Peyer's patch (tissue), 4 donors: ENCODE measurements at regions not wholly inside any gene's neighbourhood (a gene's known extent, or its start where the extent isn't known, plus 50 kb on each side); places are given as distances from the start of the nearest gene placed in this dataset.

Experiments
- DNase-seq, 3 donors: peaks; one replicate each; pipeline ENCODE4 v3.0.0-alpha.2; 2017 to 2019
- H3K27ac ChIP-seq, 4 donors: fragments of 200-600 bp; sonication (generic); one replicate each; pipeline ENCODE4 v1.5.1; 2016 to 2019
- H3K27me3 ChIP-seq, 2 donors: fragments of 200-600 bp; sonication (generic); one replicate each; pipeline ENCODE4 v1.5.1; 2019
- H3K36me3 ChIP-seq, 3 donors: fragments of 200-600 bp; sonication (generic); one replicate each; pipeline ENCODE4 v1.5.1; 2016 to 2019
- H3K4me1 ChIP-seq, 4 donors: fragments of 200-600 bp; sonication (generic); one replicate each; pipeline ENCODE4 v1.5.1; 2016 to 2019
- H3K4me3 ChIP-seq, 4 donors: fragments of 200-600 bp; sonication (generic); 1 replicate in 3 of 4; 2 replicates in 1 of 4; pipeline ENCODE4 v1.5.1; 2016 to 2019; ENCODE audit warnings: mild to moderate bottlenecking in 1 of 4
- H3K9me3 ChIP-seq, 4 donors: fragments of 200-600 bp; sonication (generic); one replicate each; pipeline ENCODE4 v1.5.1; 2016 to 2019; ENCODE audit warnings: mild to moderate bottlenecking in 1 of 4
- POLR2A ChIP-seq, 2 donors: fragments of 450-650 bp; IDR thresholded peaks; one replicate each; pipeline ENCODE4 v1.5.1; 2017; ENCODE audit warnings: antibody characterized with exemption in 2 of 2, mild to moderate bottlenecking in 2 of 2, moderate library complexity in 2 of 2
- TF ChIP-seq, protein P1 (sequence below), 6 experiments: fragments of 450-650 bp in 4 of 6; fragments of 200-600 bp in 2 of 6; sonication (generic) in 1 of 6; IDR thresholded peaks; one replicate each; pipeline ENCODE4 v1.5.1; 2017 to 2019; ENCODE audit warnings: antibody characterized with exemption in 6 of 6, mild to moderate bottlenecking in 3 of 6, moderate library complexity in 1 of 6

GRCh38 chr10:83961620-83962019, 177.7 kb upstream of the GHITM start:
- no peaks in the 10 kb centered on the region for H3K4me1 ChIP-seq
- no peak for DNase-seq
- no peak overlapping the region for H3K27ac ChIP-seq
- no peaks in the 10 kb centered on the region for H3K9me3 ChIP-seq
- H3K4me3 ChIP-seq: no peak overlapping the region
- H3K36me3 ChIP-seq: no peaks in the 10 kb centered on the region
- TF ChIP-seq POLR2A (IDR thresholded peaks at IDR 0.05): no peak
- TF ChIP-seq, protein P1, sequence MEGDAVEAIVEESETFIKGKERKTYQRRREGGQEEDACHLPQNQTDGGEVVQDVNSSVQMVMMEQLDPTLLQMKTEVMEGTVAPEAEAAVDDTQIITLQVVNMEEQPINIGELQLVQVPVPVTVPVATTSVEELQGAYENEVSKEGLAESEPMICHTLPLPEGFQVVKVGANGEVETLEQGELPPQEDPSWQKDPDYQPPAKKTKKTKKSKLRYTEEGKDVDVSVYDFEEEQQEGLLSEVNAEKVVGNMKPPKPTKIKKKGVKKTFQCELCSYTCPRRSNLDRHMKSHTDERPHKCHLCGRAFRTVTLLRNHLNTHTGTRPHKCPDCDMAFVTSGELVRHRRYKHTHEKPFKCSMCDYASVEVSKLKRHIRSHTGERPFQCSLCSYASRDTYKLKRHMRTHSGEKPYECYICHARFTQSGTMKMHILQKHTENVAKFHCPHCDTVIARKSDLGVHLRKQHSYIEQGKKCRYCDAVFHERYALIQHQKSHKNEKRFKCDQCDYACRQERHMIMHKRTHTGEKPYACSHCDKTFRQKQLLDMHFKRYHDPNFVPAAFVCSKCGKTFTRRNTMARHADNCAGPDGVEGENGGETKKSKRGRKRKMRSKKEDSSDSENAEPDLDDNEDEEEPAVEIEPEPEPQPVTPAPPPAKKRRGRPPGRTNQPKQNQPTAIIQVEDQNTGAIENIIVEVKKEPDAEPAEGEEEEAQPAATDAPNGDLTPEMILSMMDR (IDR thresholded peaks at IDR 0.05): peak in 3 of 6 experiments; percentile 6 to 32 (median 20)
- H3K27me3 ChIP-seq: no peaks in the 10 kb centered on the region

DNA sequence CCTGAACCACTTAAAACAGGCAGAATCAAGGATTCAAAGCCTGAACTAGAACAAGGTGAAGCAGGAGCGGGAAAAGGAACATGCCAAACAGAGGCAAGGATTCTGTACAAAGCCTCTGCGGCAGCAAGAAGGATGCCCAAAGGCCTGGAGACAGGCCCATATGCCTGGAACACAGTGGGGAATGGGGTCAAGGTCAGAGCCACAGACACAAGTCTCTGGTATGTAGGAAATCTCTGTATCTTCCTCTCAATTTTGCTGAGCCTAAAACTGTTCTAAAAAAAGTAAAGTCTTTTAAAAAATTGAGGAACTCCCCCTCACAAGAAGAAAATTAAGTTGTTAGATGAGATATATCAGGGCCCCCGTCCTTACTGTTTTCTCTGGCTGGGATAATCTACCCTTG, 175.9 kb upstream of the GHITM start:
- Histone ChIP-seq H3K9me3 (no peaks in the 10 kb centered on the region), H3K27me3 (no peaks in the 10 kb centered on the region), H3K27ac (no peak overlapping the region), H3K36me3 (no peaks in the 10 kb centered on the region), H3K4me1 (no peaks in the 10 kb centered on the region), H3K4me3 (no peak overlapping the region)
- no peak for DNase-seq
- TF ChIP-seq, protein P1 (IDR thresholded peaks at IDR 0.05): no peak
- no peak for TF ChIP-seq POLR2A (IDR thresholded peaks at IDR 0.05)

DNA sequence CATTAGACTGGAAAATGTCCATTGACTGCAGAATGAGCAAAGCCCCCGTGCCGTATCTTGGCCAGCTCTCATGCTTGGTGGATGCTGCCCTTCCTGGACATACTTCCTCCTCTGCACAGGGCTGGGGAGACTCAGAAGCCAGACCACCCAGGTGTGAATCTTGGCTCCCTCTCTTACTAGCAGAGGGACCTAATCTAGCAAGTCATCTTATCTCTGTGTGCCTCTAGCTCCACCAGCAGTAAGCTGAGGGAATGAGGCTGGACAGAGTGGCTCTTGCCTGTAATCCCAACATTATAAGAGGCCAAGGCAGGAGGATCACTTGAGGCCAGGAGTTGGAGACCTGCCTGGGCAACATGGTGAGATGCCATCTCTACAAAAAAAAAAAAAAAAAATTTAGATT, 173.8 kb upstream of the GHITM start:
- Histone ChIP-seq H3K36me3 (no peaks in the 10 kb centered on the region), H3K27me3 (no peaks in the 10 kb centered on the region), H3K27ac (no peak overlapping the region), H3K9me3 (no peaks in the 10 kb centered on the region), H3K4me1 (no peaks in the 10 kb centered on the region), H3K4me3 (no peak overlapping the region)
- DNase-seq: no peak
- TF ChIP-seq, protein P1 (IDR thresholded peaks at IDR 0.05): peak in 1 of 6 experiments; percentile 20
- no peak for TF ChIP-seq POLR2A (IDR thresholded peaks at IDR 0.05)

DNA sequence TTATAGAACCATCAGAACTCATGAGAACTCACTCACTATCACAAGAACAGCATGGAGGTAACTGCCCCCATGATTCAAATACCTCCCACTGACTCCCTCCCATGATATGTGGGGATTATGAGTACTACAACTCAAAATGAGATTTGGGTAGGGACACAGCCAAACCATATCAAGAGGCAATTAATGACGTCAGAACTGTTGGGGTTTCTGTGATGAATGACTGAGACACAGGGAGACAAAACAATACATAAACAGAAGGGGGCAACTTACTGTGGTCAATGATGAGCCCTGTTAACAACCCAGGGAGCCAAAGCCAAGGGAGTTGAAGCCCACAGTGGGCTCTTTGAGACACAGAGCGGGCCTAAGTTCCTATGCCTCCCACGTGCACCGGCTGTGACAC, 171.3 kb upstream of the GHITM start:
- Histone ChIP-seq H3K4me1 (no peaks in the 10 kb centered on the region), H3K9me3 (no peaks in the 10 kb centered on the region), H3K27ac (no peak overlapping the region), H3K27me3 (no peaks in the 10 kb centered on the region), H3K36me3 (no peaks in the 10 kb centered on the region), H3K4me3 (no peak overlapping the region)
- DNase-seq: no peak
- TF ChIP-seq, protein P1 (IDR thresholded peaks at IDR 0.05): no peak
- no peak for TF ChIP-seq POLR2A (IDR thresholded peaks at IDR 0.05)

DNA sequence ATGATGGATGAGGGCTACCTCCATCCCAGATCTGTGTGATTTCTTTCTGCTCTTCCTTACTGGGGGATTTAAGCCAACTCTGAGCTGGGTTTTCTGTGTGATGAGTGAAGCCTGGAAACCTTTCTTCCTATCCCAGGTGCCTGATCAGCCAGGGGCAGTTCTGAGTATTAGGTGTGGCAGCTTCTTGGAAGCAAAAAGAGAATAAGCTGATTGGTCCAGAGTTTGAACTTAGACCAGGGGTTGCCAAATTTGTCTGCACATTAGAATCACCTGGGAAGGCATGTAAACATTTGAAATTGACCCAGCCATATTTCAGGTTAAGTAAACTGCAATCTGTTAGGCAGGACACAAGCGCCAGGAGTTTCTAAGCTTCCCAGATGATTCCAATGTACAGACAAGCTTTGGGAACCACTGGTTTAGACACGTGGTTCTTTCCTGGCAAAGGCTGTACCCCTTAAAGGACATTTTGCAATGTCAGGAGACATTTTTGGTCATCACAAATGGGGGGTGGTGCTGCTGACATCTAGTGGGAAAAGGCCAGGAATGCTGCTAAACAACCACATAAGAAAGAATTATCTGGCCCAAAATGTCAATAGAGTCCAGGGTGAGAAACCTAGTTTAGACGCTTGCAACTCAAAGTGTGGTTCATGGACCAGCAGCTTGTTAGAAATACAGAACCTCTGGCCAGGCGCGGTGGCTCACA, 160.5 kb upstream of the GHITM start:
- no peaks in the 10 kb centered on the region for H3K27me3 ChIP-seq
- no peaks in the 10 kb centered on the region for H3K36me3 ChIP-seq
- no peak overlapping the region for H3K27ac ChIP-seq
- no peaks in the 10 kb centered on the region for H3K4me1 ChIP-seq
- TF ChIP-seq, protein P1 (IDR thresholded peaks at IDR 0.05): no peak
- no peak for TF ChIP-seq POLR2A (IDR thresholded peaks at IDR 0.05)
- no peak for DNase-seq
- H3K9me3 ChIP-seq: no peaks in the 10 kb centered on the region
- no peak overlapping the region for H3K4me3 ChIP-seq

- Histone ChIP-seq H3K27me3 (no peaks in the 10 kb centered on the region), H3K27ac (no peak overlapping the region), H3K9me3 (no peaks in the 10 kb centered on the region), H3K4me1 (no peaks in the 10 kb centered on the region), H3K36me3 (no peaks in the 10 kb centered on the region), H3K4me3 (no peak overlapping the region)
- DNase-seq: no peak
- TF ChIP-seq, protein P1 (IDR thresholded peaks at IDR 0.05): no peak
- no peak for TF ChIP-seq POLR2A (IDR thresholded peaks at IDR 0.05)
Observed at GRCh38 chr10:83982812-83983211, 156.5 kb upstream of the GHITM start.
